ENCODE measurements at regions not wholly inside any gene's neighbourhood (a gene's known extent, or its start where the extent isn't known, plus 50 kb on each side); places are given as distances from the start of the nearest gene placed in this dataset.
"Not testable (repeated sequence)": the region's sequence is repeated elsewhere in the genome, so short reads cannot be mapped to it uniquely, and the experiment has no call there.

DNA sequence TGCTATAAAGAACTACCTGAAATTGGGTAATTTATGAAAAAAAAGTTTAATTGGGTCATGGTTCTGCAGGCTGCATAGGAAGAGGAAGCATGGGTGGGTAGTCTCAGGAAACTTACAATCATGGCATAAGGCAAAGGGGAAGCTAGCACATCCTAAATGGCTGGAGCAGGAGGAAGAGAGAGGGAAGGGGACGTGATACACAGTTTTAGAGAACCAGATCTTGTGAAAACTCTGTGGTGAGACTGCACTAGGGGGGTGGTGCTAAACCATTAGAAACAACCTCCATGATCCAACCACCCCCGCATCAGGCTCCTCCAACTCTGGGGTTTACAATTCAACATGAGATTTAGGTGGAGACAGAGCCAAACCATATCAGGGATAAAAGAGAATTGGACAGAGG lies 624.2 kb downstream of the PRR16 start:
- no peak for DNase-seq

DNA sequence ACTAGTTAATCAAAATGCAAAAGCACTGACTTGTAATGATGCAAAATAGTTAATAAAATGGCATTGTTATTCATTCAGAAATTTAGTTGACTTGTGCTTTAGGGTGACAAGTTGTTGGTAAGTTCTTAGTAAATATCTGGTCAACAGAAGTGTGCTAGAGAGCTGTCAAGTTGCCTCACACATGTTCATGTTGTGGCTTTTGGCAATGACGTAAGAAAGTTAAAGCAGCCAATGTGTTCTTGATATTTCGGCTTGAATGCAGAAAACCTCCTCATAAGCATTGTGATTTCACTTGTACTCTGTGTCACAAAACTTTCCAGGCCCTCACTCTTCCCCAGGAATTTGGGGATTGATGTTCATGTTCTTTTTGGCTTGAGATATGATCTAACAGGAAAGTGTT lies 626.7 kb downstream of the PRR16 start:
- no peak for DNase-seq

DNA sequence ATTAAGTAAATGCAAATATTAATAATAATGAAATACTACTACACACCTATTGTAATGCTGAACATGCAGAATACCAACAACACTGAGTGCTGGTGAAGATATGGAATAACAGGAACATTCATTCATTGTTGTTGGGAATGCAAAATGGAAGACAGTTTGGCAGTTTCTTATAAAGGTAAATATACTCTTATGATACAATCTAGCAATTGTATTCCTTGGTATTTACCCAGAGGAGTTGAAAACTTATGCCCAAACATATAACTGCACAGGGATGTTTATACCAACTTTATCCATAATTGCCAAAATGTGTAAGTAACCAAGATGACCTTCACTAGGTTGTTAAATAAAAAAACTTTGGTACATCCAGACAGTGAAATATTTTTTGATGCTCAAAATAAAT lies 636.8 kb downstream of the PRR16 start:
- DNase-seq = no peak

- no peak for DNase-seq
These were observed 641.8 kb downstream of the PRR16 start for GRCh38 chr5:121105921-121106320.

GRCh38 chr5:121106721-121107690 lies 642.9 kb downstream of the PRR16 start:
- not testable (repeated sequence) for DNase-seq

- DNase-seq = no peak
These were observed 644.6 kb downstream of the PRR16 start for GRCh38 chr5:121108725-121109124.

- no peak for DNase-seq
These were observed 645.7 kb downstream of the PRR16 start for GRCh38 chr5:121109817-121110216.

DNA sequence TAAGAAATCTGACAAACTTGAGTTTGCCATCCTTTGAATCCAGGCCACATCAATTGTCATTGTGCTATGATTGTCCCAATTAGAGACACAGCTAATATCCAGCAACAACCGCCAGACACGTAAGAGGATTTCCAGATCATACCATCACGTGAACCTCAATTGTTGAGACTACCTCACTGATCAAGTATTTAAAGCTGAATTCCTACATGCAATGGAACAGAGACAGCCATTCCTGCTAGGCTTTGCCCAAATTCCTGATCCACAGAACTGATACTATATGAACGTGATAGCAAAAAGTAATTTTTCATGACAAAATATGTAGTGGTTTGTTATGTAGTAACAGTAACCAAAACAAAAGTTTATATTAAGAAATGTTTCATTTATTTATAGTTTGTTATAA lies 657.7 kb downstream of the PRR16 start:
- DNase-seq = no peak

GRCh38 chr5:121138495-121138907 lies 674.4 kb downstream of the PRR16 start:
- DNase-seq = no peak

- DNase-seq = no peak
These were observed 674.9 kb downstream of the PRR16 start for GRCh38 chr5:121138952-121139351.

DNA sequence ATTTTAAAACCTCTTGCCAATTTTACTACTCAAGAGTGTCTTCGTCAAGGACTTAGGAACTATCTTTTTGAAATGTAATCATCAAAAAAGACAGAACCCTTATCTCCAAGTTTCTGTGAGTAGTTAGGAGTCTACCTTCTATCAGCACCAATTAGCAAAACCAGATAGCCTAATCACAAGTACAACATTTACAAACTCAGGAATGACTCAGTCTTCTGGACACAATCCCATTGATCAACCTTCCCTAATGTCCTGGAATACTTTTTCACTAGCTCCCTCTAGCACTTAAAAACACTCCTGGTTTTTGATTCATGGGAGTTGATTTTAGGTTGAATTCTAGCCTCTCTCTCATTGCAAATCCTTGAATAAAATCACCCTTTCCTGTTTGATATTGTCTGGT lies 680.7 kb downstream of the PRR16 start:
- DNase-seq = no peak

DNA sequence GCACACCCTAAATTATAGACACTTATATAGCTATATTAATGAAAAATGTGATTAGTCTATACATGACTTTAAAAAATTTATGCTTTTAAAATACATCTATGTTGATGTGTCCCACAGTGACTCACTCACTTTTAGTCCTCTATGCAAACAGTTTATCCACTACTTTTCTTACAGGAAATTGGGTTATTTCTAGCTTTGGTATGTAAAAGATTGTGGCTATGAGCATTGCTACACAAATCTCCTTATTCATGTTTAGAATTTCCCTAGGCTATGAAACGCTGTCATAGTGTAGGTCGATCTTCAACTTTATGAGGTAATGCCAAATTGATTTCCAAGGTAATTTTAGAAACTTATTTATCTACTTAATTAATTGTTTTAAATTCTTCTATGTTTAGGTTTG lies 687.4 kb downstream of the PRR16 start:
- no peak for DNase-seq

DNA sequence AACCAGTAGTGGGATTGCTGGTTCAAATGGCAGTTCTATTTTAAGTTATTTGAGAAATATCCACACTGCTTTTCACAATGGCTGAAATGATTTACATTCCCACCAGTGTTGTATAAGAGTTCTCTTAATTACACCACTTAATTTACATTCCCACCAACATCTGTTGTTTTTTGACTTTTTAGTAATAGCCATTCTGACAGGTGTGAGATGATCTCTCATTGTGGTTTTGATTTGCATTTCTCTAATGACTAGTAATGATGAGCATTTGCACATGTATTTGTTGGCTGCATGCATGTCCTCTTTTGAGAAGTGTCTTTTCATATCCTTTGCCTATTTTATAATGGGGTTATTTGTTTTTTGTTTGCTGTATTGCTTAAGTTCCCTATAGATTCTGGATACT lies 688.3 kb downstream of the PRR16 start:
- DNase-seq = no peak

GRCh38 chr5:121156565-121156964 lies 692.5 kb downstream of the PRR16 start:
- DNase-seq = no peak

- DNase-seq = no peak
These were observed 693.2 kb upstream of the FTMT start for GRCh38 chr5:121158451-121158850.

GRCh38 chr5:121160591-121160990 lies 691.1 kb upstream of the FTMT start:
- DNase-seq = no peak

DNA sequence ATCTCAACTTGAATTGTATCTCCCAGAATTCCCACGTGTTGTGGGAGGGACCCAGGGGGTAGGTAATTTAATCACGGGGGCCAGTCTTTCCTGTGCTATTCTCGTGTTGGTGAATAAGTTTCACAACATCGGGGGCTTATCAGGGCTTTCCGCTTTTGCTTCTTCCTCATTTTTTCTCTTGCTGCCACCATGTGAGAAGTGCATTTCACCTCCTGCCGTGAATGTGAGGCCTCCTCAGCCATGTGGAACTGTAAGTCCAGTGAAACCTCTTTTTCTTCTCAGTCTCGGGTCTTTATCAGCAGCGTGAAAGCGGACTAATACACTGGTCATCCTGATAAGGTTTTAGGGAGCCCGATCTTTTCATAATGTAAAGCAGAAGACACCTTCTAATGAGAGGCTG lies 687.0 kb upstream of the FTMT start:
- DNase-seq = no peak

GRCh38 chr5:121171361-121171760 lies 680.3 kb upstream of the FTMT start:
- no peak for DNase-seq

DNA sequence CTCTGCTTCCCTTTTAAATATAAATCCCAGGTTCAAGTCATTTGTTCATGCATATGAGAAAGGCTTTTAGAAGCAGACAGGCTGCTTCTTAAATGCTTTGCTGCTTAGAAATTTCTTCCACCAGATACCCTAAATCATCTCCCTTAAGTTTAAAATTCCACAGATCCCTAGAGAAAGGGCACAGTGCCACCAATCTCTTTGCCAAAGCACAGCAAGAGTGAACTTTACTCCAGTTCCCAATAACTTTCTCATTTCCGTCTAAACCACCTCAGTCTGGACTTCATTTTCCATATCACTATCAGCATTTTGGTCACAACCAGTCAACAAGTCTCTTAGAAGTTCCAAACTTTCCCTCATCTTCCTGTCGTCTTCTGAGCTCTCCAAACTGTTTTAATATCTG lies 679.8 kb upstream of the FTMT start:
- no peak for DNase-seq

DNA sequence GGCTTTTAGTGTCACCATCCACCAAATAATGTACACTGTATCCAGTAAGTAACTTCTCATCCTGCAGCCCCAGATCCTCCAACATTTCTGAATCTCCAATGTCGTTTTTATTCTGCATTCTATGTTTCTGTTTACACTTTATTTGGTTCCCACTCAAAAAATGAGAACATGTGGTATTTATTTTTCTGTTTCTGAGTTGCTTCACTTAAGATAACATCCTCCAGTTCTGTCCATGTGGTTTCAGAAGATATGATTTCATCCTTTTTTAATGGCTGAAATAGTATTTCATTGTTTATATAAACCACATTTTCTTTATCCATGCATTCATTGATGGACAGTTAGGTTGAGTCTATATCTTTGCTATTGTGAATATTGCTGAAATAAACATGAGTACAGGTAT lies 677.3 kb upstream of the FTMT start:
- DNase-seq = no peak

DNA sequence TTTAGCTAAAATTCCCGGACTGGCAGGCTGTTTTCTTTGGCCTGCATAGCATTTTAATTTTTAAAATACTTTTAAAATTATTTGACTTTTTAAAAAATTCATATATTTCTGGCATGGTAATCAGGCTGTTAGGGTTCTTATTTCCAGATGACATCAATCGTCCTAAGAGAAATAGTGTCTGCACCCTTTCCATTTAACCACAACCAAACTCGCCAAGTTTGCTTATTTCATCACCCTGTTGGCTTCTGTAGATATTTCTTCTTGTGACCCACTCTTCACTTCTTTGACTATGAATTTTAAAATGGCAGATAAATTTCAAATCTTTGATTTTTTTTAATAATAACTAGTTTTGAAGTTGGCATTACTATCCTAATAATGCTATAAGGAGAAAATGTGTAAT lies 675.7 kb upstream of the FTMT start:
- no peak for DNase-seq

DNA sequence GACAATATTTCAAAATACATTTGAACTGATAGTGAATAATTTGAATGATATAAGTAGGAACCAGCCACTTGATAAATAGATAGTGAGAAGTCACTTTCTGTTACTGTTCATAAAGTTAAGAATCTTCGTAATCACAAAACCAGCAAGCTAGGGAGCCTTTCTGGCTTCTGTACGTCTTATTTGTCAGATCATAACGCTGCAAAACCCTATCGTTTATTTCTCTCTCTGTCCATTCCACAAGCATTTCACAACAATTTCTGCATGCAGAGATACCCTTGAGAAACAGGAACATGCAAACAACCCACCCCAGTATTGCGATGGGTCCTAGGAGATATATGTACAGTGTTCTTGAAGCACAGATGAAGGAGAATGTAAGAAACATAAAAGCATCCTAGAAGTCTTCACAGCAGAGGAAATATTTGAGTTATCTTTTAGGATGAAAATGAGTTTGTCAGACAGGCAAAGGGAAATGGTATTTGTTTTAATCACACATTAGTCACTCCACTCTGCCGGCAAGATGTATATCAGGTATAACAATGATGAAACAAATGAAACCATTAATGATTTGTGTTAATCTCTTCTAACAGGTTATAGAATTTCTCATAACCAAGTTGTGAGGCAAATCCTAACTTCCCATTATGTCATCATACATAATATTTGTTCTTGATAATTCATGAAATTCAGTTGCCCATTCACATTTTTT lies 668.7 kb upstream of the FTMT start:
- DNase-seq = no peak

- no peak for DNase-seq
These were observed 662.8 kb upstream of the FTMT start for GRCh38 chr5:121188849-121189248.

All from amygdala (tissue), 56 donors.